ENCODE measurements at regions not wholly inside any gene's neighbourhood (a gene's known extent, or its start where the extent isn't known, plus 50 kb on each side); places are given as distances from the start of the nearest gene placed in this dataset.
"Not testable (repeated sequence)": the region's sequence is repeated elsewhere in the genome, so short reads cannot be mapped to it uniquely, and the experiment has no call there.

- not testable (repeated sequence) for DNase-seq
Measured at GRCh38 chr15:29648415-29648814, 173.9 kb downstream of the TJP1 start.

GRCh38 chr15:29645841-29646240, 176.4 kb downstream of the TJP1 start:
- no peak for DNase-seq

- DNase-seq, result not testable (repeated sequence)
Measured at GRCh38 chr15:29644361-29644760, 177.9 kb downstream of the TJP1 start.

- peak; percentile 17 for DNase-seq
Measured at GRCh38 chr15:29638781-29639180, 183.5 kb downstream of the TJP1 start.

- no peak for DNase-seq
Measured at GRCh38 chr15:29638011-29638410, 184.3 kb downstream of the TJP1 start.

- DNase-seq, result no peak
Measured at GRCh38 chr15:29637555-29637954, 184.7 kb downstream of the TJP1 start.

- no peak for DNase-seq
Measured at GRCh38 chr15:29636921-29637320, 185.3 kb downstream of the TJP1 start.

- DNase-seq, result no peak
Measured at GRCh38 chr15:29636140-29636539, 186.1 kb downstream of the TJP1 start.

GRCh38 chr15:29635513-29636098, 186.7 kb downstream of the TJP1 start:
- DNase-seq, result no peak

GRCh38 chr15:29633971-29634370, 188.3 kb downstream of the TJP1 start:
- DNase-seq, result no peak

GRCh38 chr15:29632671-29633406, 189.4 kb downstream of the TJP1 start:
- no peak for DNase-seq

- no peak for DNase-seq
Measured at GRCh38 chr15:29631076-29632070, 190.9 kb downstream of the TJP1 start.

- DNase-seq, result no peak
Measured at GRCh38 chr15:29624271-29624670, 198.0 kb downstream of the TJP1 start.

GRCh38 chr15:29623116-29623639, 199.1 kb downstream of the TJP1 start:
- DNase-seq, result no peak

GRCh38 chr15:29622637-29623036, 199.6 kb downstream of the TJP1 start:
- no peak for DNase-seq

- DNase-seq, result no peak
Measured at GRCh38 chr15:29621616-29622015, 200.7 kb downstream of the TJP1 start.

- DNase-seq, result no peak
Measured at GRCh38 chr15:29618586-29618985, 203.7 kb downstream of the TJP1 start.

GRCh38 chr15:29616512-29616911, 205.8 kb downstream of the TJP1 start:
- no peak for DNase-seq

GRCh38 chr15:29615791-29616190, 206.5 kb downstream of the TJP1 start:
- no peak for DNase-seq

- no peak for DNase-seq
Measured at GRCh38 chr15:29613951-29614382, 208.3 kb downstream of the TJP1 start.

GRCh38 chr15:29612701-29613100, 209.6 kb downstream of the TJP1 start:
- DNase-seq, result peak; percentile 60

GRCh38 chr15:29612096-29612495, 210.2 kb downstream of the TJP1 start:
- peak; percentile 95 for DNase-seq

- no peak for DNase-seq
Measured at GRCh38 chr15:29611057-29611456, 211.2 kb downstream of the TJP1 start.

All from EL (cell line).